ENCODE measurements at regions not wholly inside any gene's neighbourhood (a gene's known extent, or its start where the extent isn't known, plus 50 kb on each side); places are given as distances from the start of the nearest gene placed in this dataset.
"Not testable (repeated sequence)": the region's sequence is repeated elsewhere in the genome, so short reads cannot be mapped to it uniquely, and the experiment has no call there.

DNA sequence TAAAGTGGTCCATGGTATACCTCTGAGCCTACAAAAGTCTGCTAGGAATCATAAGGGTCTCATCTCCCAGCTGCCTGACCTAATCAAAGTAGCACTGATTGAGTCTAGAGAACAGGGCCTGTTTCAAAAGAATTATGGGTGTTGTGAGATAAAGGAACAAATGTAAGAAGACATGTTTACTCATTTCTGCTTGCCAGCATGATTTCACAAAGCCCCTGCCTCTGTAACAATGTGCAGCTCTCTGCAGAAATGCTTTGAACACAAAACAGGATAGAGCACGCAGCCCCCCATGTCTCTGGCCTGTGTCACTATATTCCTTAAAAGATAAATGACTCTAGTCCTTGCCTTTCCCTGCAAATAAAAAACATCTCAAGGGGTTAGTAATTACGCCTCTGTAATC is 94.7 kb upstream of the IGSF10 start:
- no peak for DNase-seq (ENCODE audit: low spot score)

DNA sequence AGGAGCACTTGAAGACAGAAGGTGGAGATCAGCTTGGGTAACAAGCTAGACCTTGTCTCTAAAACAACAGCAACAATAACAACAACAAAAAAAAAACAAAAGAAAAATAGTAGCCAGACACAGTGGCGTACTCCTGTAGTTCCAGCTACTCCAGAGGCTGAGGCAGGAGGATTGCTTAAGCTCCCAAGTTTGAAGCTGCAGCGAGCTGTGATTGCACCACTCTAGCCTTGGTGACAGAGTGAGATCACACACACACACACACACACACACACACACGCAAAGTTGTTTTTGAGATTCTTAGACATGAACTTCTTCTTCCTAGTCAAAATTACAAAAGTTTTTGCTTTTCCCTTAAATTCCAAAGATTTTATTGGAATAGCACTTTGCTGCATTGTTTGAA is 93.0 kb upstream of the IGSF10 start:
- DNase-seq (ENCODE audit: low spot score), result no peak

DNA sequence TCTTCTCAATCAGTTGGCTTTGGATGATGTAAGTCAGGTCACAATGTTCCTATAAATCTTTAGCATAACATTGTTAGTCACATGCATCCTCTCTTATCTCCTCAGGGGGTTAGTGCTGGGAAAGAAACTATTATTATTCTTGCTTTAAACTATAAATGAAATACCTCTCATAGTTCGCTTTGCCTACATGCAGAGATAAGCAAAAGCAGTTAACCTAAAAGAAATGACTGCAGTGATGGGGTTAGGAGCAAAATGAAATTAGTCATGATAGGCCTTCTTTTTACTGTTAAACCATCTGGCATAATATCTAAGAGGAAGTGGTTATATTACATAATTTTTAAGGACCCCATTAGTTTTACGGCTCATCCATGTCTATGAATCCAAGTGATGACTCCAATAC is 91.7 kb upstream of the IGSF10 start:
- DNase-seq (ENCODE audit: low spot score), result no peak

DNA sequence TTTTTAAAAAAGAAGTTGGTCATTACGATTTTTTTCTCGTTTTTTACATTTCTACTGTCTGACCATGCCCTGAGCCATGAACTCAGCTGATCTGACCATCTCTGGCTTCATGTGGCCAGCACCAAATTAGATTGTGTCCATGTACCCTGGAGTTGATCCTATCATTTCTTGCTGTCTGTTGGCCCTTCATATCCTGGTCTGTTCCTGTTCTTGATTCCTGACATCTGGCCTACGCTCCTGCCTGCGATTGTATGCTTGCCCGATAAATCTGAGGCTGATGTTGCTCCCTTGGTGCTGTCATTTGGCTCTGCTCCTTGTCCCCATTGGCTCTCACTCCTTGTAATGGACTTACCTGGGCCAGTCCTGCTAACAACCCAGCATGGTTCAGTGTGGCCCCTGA is 89.8 kb upstream of the IGSF10 start:
- DNase-seq (ENCODE audit: low spot score), result no peak

DNA sequence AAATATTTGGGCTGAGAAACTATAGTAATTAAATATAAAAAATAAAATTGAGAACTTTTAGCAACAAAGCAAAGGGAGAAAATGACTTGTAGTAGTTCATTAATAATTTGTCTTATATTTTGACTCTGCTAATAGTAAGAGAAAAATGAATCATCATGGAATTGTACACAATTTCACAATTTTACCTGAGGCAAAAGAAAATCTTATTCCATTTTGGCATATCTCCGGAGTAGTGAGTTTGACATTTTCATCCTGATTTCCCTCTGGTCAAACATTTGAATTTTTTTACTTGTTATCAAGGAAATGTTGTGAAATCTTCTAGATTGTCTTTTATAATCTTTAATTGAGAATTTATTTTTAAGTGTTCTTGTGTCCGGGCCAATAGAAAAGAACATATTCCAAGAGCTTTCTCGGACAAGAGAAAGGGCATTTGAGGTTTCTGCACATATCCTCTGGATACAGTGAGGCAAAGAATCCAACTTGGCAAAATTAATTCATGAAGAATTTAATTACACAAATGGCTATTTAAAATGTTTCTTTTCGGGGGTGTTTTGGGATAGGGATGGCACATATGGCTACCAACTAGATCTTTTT is 89.3 kb upstream of the IGSF10 start:
- no peak for DNase-seq (ENCODE audit: low spot score)

DNA sequence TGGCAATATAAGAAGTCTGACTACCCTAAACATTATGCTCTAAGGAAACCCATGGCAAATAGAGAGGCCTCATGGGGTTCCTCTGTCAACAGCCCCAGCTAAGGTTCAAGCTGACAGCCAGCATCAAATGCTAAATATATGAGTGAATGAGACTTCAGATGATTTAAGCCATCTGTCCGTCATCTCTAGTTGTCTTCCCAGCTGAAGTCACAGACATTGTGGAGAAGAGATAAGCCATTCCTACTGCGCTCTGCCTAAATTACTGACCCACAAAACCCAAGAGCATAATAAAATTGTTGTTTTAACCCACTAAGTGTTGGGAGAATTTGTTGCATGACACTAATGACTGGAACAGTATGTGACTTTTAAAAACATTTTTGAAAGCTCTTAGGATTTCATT is 87.3 kb upstream of the IGSF10 start:
- DNase-seq (ENCODE audit: low spot score), result no peak

DNA sequence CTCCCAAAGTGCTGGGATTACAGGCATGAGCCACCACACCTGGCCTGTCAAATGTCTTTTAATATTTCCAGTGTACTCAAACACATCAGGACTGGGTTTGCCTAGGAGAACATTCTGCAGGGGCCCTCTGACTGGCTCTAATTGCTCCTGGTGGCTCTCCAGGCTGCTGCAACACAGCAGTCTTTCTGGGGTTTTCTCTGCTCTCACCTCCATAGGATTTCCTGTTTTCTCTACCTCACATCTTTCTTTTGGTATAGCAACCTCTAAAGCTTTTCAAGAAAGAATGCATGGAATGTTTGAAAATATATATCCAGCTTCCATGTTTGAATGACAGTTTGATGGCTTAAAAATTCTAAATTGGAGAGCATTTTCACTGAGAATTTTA is 83.3 kb upstream of the IGSF10 start:
- DNase-seq (ENCODE audit: low spot score), result no peak

DNA sequence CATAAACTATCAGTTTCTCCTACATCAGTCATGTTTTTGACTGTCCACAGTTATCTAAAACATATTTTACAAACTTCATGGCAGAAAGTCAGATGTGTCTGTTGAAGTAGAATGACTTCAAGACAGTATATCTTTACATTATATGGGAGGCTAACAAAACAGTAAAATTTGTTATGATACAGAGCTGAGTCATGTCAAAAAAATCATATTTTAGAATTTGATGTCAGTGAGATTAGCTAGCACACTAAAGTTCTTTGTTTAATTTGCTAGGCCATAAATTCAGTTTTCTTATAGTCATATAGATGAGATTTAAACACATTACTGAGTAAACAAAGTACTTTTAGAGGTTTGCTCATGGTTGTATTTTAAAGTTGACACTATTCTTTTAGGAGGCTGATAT is 80.3 kb upstream of the IGSF10 start:
- DNase-seq (ENCODE audit: low spot score), result no peak

DNA sequence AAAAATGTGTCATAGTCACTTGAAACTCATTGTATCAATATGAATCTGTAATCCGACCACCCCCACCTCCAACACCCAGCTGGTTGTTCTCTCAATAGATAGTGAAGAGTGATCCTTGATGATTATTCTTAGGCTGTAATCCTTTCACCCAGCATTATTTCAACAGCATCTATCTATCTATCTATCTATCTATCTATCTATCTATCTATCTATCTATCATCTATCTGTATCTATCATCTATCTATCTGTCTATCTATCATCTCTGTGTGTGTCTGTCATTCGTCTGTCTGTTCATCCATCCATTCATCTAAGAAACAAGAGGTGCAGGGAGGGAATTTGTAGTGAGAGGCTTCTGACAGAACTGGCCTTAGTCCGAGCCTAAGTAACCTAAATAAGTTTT is 78.7 kb upstream of the IGSF10 start:
- no peak for DNase-seq (ENCODE audit: low spot score)

DNA sequence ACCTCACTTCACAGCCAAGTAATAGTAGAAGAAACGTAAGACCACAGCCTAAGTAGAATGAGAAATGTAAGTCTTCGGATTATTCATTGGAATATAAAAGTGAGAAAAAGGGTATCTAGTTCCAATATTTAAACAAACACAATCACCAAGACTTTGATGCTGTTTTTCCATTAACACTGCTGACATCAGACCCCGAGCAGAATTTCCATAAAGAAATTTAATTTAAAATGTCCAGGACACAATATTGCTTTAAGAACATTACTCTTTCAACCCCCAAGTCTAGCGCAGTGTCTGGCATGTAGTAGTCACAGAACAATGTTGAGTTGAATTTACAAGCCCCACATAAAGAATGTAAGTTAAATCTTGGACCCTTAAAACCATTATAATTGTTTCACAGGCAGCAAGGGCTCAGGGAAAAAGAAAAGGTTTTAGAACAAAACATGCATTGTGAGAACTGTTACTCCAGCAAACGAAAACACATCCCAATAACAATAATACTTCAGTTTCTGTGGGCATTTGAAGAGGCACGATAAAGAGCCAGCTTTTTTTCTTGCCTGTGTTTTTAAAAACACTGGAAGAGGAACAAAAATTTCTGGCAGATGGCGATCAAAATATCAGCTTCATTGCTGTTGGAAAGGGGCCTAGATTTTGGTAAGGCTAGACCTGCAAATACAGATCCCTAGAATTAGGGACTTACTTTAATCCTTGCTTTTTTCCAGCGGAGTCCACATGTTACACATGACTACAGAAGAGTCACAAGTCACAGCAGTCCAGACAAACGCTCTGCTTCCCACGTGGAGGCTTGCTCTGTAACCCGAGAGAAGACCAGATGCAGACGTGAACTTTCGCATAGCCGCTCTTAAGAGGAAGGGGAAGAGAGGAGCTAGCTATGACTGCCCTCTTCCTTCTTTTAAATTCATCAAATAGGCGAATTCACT is 77.9 kb upstream of the IGSF10 start:
- DNase-seq (ENCODE audit: low spot score), result peak; percentile 82

DNA sequence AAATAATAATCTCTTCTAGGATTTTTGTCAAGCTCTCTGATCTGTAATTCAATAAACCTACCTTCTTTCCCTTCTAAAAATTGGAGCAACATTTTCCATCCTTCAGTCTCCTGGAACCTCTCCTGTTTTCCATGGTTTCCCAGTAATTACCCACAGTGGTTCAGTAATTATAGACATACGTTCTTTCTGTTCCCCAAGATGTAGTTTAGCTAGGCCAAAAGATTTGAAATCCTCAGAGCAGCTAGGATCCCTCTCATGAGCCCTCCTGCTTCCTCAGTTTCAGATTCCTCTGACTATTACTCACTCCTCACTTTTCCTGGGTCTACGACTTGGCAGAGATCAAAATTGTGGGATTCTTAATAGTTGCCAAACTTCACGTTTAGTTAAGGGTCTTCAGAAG is 76.9 kb upstream of the IGSF10 start:
- DNase-seq (ENCODE audit: low spot score), result peak; percentile 19

DNA sequence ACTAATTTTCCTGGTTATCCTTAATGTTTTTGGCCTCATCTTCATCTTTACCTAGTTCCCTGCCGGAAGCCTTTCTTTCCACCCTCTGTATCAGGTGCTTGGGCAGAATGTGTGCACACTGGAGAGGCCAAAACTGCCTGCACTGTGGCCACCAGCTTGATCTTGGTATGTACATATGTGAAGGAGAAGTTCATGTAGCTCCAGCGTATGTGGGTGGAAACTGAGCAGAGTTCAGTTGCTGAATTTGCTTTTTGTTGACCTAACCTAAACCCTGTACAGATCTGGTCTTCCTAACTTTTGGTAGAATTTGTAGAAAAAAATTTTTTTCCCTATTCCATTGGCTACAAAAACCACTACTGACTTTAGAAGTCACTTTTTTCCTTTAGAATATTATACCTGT is 65.9 kb upstream of the IGSF10 start:
- no peak for DNase-seq (ENCODE audit: low spot score)

DNA sequence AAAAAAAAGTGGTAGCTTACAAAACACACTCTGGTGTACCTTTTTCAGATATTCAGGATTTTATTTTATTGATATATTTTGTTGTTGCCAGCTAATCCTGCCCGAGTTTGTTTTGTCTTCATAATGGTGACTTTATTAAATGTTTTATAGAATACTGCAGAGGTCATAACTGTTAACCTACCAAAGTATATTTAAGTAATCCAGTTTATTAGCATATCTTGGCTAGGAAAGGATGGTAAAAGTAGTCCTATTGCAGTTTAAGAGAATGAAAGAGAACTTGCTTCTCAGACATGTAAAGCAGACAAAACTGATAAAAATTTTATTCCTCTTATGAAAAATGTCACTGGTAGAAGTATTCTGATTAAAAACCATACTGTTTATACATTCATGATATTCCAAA is 59.2 kb upstream of the IGSF10 start:
- no peak for DNase-seq (ENCODE audit: low spot score)

DNA sequence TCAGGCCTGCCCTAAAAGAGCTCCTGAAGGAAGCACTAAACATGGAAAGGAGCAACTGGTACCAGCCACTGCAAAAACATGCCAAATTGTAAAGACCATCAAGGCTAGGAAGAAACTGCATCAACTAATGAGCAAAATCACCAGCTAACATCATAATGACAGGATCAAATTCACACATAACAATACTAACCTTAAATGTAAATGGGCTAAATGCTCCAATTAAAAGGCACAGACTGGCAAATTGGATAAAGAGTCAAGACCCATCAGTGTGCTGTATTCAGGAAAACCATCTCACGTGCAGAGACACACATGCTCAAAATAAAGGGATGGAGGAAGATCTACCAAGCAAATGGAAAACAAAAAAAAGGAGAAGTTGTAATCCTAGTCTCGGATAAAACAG is 50.6 kb upstream of the IGSF10 start:
- not testable (repeated sequence) for DNase-seq (ENCODE audit: low spot score)

All from pons (tissue), 1 donor.